SK-N-SH treated with all-trans-retinoic acid at 6 μM for 48 hours (cell line): ENCODE measurements at regions not wholly inside any gene's neighbourhood (a gene's known extent, or its start where the extent isn't known, plus 50 kb on each side); places are given as distances from the start of the nearest gene placed in this dataset.

ENCODE experiments used
- ESRRG ChIP-seq: fragments of 250-450 bp; sonication (Bioruptor Pico); IDR thresholded peaks from 2 replicates; pipeline ENCODE4 v1.6.1; 2021; ENCODE audit warnings: mild to moderate bottlenecking
- GLIS3 ChIP-seq: fragments of 250-450 bp; sonication (Bioruptor Pico); IDR thresholded peaks from 2 replicates; pipeline ENCODE4 v1.5.0; 2020; ENCODE audit warnings: mild to moderate bottlenecking, moderate library complexity
- PPARA ChIP-seq: fragments of 250-450 bp; sonication (Bioruptor Pico); IDR thresholded peaks from 2 replicates; pipeline ENCODE4 v1.5.0; 2020; ENCODE audit warnings: mild to moderate bottlenecking, borderline replicate concordance
- SNAI2 ChIP-seq: fragments of 250-450 bp; sonication (Bioruptor Pico); IDR thresholded peaks from 2 replicates; pipeline ENCODE4 v1.5.0; 2020; ENCODE audit warnings: mild to moderate bottlenecking, moderate library complexity
- TOX ChIP-seq: fragments of 250-450 bp; sonication (Bioruptor Pico); IDR thresholded peaks from 2 replicates; pipeline ENCODE4 v1.8.0; 2021; ENCODE audit warnings: mild to moderate bottlenecking, moderate library complexity, borderline replicate concordance
- ZC3H10 ChIP-seq: fragments of 250-450 bp; sonication (Bioruptor Pico); IDR thresholded peaks from 2 replicates; pipeline ENCODE4 v1.5.1; 2021; ENCODE audit warnings: mild to moderate bottlenecking, moderate library complexity
- ZNF565 ChIP-seq: fragments of 450-650 bp; formaldehyde crosslinking; conservative IDR thresholded peaks from 2 replicates; pipeline ENCODE4 v1.5.0; 2020; ENCODE audit warnings: low read depth, mild to moderate bottlenecking, moderate library complexity
- TF ChIP-seq, protein P1 (sequence below): fragments of 250-450 bp; sonication (Bioruptor Pico); IDR thresholded peaks from 2 replicates; pipeline ENCODE4 v1.8.0; 2020; ENCODE audit warnings: mild to moderate bottlenecking, moderate library complexity, borderline replicate concordance
- TF ChIP-seq, protein P2 (sequence below): fragments of 250-450 bp; sonication (Bioruptor Pico); IDR thresholded peaks from 2 replicates; pipeline ENCODE4 v1.5.1; 2021; ENCODE audit warnings: mild to moderate bottlenecking, moderate library complexity
- TF ChIP-seq, protein P3 (sequence below): fragments of 250-450 bp; sonication (Bioruptor Pico); IDR thresholded peaks from 2 replicates; pipeline ENCODE4 v1.5.1; 2020; ENCODE audit warnings: low read depth, mild to moderate bottlenecking, moderate library complexity

DNA sequence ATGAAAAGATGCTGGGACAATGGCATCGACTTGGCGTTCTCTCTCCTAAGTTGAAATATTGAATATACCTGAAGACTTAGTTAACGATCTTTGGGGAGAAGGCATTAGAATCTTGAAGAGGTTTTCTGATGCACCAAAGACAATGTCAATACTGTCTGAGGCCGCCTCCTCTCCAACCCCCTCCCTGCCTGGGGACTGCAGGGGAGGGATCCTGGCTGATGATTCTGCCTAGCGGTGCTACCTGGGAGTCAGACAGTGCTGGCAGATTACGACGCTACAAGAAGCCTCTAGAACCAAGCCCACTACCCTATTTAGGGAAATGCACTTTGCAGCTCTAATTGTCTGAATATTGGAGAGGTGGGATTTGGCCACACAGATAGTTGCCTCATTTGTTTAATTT lies 145.6 kb upstream of the HABP2 start:
- TF ChIP-seq ZNF565 (CRISPR knock-in tag) (no peak), GLIS3 (no peak), TOX (CRISPR knock-in tag) (no peak), ZC3H10 (no peak), SNAI2 (CRISPR knock-in tag) (no peak), ESRRG (no peak), PPARA (CRISPR knock-in tag) (no peak)
- TF ChIP-seq, protein P1, sequence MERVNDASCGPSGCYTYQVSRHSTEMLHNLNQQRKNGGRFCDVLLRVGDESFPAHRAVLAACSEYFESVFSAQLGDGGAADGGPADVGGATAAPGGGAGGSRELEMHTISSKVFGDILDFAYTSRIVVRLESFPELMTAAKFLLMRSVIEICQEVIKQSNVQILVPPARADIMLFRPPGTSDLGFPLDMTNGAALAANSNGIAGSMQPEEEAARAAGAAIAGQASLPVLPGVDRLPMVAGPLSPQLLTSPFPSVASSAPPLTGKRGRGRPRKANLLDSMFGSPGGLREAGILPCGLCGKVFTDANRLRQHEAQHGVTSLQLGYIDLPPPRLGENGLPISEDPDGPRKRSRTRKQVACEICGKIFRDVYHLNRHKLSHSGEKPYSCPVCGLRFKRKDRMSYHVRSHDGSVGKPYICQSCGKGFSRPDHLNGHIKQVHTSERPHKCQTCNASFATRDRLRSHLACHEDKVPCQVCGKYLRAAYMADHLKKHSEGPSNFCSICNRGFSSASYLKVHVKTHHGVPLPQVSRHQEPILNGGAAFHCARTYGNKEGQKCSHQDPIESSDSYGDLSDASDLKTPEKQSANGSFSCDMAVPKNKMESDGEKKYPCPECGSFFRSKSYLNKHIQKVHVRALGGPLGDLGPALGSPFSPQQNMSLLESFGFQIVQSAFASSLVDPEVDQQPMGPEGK: no peak
- TF ChIP-seq, protein P2, sequence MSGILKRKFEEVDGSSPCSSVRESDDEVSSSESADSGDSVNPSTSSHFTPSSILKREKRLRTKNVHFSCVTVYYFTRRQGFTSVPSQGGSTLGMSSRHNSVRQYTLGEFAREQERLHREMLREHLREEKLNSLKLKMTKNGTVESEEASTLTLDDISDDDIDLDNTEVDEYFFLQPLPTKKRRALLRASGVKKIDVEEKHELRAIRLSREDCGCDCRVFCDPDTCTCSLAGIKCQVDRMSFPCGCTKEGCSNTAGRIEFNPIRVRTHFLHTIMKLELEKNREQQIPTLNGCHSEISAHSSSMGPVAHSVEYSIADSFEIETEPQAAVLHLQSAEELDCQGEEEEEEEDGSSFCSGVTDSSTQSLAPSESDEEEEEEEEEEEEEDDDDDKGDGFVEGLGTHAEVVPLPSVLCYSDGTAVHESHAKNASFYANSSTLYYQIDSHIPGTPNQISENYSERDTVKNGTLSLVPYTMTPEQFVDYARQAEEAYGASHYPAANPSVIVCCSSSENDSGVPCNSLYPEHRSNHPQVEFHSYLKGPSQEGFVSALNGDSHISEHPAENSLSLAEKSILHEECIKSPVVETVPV (CRISPR knock-in tag): no peak
- TF ChIP-seq, protein P3, sequence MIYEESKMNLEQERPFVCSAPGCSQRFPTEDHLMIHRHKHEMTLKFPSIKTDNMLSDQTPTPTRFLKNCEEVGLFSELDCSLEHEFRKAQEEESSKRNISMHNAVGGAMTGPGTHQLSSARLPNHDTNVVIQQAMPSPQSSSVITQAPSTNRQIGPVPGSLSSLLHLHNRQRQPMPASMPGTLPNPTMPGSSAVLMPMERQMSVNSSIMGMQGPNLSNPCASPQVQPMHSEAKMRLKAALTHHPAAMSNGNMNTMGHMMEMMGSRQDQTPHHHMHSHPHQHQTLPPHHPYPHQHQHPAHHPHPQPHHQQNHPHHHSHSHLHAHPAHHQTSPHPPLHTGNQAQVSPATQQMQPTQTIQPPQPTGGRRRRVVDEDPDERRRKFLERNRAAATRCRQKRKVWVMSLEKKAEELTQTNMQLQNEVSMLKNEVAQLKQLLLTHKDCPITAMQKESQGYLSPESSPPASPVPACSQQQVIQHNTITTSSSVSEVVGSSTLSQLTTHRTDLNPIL: no peak
